A673 (cell line): ENCODE measurements at regions not wholly inside any gene's neighbourhood (a gene's known extent, or its start where the extent isn't known, plus 50 kb on each side); places are given as distances from the start of the nearest gene placed in this dataset.

ENCODE experiments used
- BruUV-seq: library from RNA; stranded (reverse); fragments of 400-500 nt; replicated peaks from 2 replicates; lab custom pipeline; 2021; lab: Mats Ljungman, UMichigan
- CTCF ChIA-PET: fragments of 300-600 bp; sonication (Branson Sonifier 250); formaldehyde crosslinking; loops from one replicate; lab custom pipeline; 2022; ENCODE audit warnings: antibody characterized with exemption; lab: Charles Lee
- POLR2A ChIA-PET: fragments of 300-600 bp; sonication (Branson Sonifier 250); formaldehyde crosslinking; loops from one replicate; lab custom pipeline; 2022; ENCODE audit warnings: antibody characterized with exemption; ENCODE audit not compliant: low non-redundant PET; lab: Charles Lee
- DNase-seq: peaks from one replicate; pipeline ENCODE4 v3.0.0-alpha.2; 2015; ENCODE audit warnings: low spot score
- H3K27ac ChIP-seq: fragments of 200-600 bp; sonication (generic); 2 replicates; pipeline ENCODE4 v1.5.1; 2016; ENCODE audit warnings: mixed run types, low read depth, mild to moderate bottlenecking, mixed read lengths, antibody characterized with exemption, low read length; ENCODE audit not compliant: poor library complexity, severe bottlenecking
- H3K27me3 ChIP-seq: fragments of 200-600 bp; sonication (generic); replicated peaks from 2 replicates; pipeline ENCODE4 v1.6.1; 2017; ENCODE audit warnings: mixed run types, low read depth, mild to moderate bottlenecking, mixed read lengths, antibody characterized with exemption, low read length; ENCODE audit not compliant: insufficient read depth, poor library complexity
- H3K36me3 ChIP-seq: fragments of 200-600 bp; sonication (generic); 2 replicates; pipeline ENCODE4 v1.6.1; 2016; ENCODE audit warnings: mixed run types, mild to moderate bottlenecking, mixed read lengths, antibody characterized with exemption, low read length; ENCODE audit not compliant: insufficient read depth, poor library complexity, severe bottlenecking
- H3K4me1 ChIP-seq: fragments of 200-600 bp; sonication (generic); 2 replicates; pipeline ENCODE4 v1.6.1; 2017; ENCODE audit warnings: mixed run types, mild to moderate bottlenecking, mixed read lengths, antibody characterized with exemption, low read length; ENCODE audit not compliant: insufficient read depth, poor library complexity, severe bottlenecking
- H3K4me3 ChIP-seq: fragments of 200-600 bp; sonication (generic); 2 replicates; pipeline ENCODE4 v1.5.1; 2016; ENCODE audit warnings: low read depth, mixed run types, mild to moderate bottlenecking, mixed read lengths, low read length; ENCODE audit not compliant: poor library complexity, severe bottlenecking
- H3K9me3 ChIP-seq: fragments of 200-600 bp; sonication (generic); 2 replicates; pipeline ENCODE4 v1.6.1; 2016; ENCODE audit warnings: mixed run types, low read depth, mild to moderate bottlenecking, mixed read lengths, antibody characterized with exemption, low read length; ENCODE audit not compliant: poor library complexity, severe bottlenecking
- EZH2 ChIP-seq: fragments of 200-600 bp; sonication (generic); IDR thresholded peaks from 2 replicates; pipeline ENCODE4 v1.6.1; 2017; ENCODE audit warnings: borderline replicate concordance, low read depth, mild to moderate bottlenecking, mixed read lengths, antibody characterized with exemption, low read length; ENCODE audit not compliant: poor library complexity, severe bottlenecking
- intact Hi-C: fragments of 100-400 bp; cut with micrococcal nuclease; formaldehyde crosslinking; loops from one replicate; pipeline ENCODE4 v1.10.0; 2022; ENCODE audit not compliant: unreplicated experiment
- TF ChIP-seq, protein P1 (sequence below): fragments of 300-800, 200-600 bp; sonication (generic); conservative IDR thresholded peaks from 2 replicates; pipeline ENCODE4 v1.5.1; 2017; ENCODE audit warnings: low read depth, mild to moderate bottlenecking, antibody characterized with exemption, low read length, moderate library complexity, mixed read lengths

DNA sequence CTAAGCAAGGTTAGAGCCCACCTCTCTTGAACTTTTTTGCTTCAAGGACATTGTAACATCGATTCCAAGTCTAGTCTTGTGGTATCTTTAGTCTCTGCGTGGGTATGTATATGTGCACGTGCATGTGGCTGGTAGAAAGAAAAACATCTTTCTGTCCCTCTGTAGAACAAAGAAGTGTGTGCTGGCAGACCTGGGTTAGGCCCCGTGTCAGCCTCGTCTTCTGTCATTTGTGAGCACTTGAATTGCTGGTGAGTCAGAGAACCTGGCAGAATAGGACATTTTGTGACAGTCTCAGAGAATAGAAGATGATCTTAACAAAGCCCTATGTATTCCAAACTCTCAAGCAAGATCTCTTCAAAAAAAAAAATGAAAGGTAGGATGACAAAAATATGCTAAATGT, 102.2 kb upstream of the ATP10A start:
- BruUV-seq, result no TSS peak
- ChIA-PET POLR2A (no interaction called here), CTCF (no interaction called here)
- no peaks in the 10 kb centered on the region for H3K36me3 ChIP-seq
- intact Hi-C loops, result no loop called here
- H3K4me3 ChIP-seq, result no peak overlapping the region
- H3K4me1 ChIP-seq, result no peaks in the 10 kb centered on the region
- DNase-seq, result no peak
- H3K9me3 ChIP-seq, result peaks cover 28% of the 10 kb centered on the region
- TF ChIP-seq, protein P1, sequence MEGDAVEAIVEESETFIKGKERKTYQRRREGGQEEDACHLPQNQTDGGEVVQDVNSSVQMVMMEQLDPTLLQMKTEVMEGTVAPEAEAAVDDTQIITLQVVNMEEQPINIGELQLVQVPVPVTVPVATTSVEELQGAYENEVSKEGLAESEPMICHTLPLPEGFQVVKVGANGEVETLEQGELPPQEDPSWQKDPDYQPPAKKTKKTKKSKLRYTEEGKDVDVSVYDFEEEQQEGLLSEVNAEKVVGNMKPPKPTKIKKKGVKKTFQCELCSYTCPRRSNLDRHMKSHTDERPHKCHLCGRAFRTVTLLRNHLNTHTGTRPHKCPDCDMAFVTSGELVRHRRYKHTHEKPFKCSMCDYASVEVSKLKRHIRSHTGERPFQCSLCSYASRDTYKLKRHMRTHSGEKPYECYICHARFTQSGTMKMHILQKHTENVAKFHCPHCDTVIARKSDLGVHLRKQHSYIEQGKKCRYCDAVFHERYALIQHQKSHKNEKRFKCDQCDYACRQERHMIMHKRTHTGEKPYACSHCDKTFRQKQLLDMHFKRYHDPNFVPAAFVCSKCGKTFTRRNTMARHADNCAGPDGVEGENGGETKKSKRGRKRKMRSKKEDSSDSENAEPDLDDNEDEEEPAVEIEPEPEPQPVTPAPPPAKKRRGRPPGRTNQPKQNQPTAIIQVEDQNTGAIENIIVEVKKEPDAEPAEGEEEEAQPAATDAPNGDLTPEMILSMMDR, result no peak
- no peak for TF ChIP-seq EZH2
- H3K27me3 ChIP-seq, result no peaks in the 10 kb centered on the region
- H3K27ac ChIP-seq, result no peak overlapping the region

DNA sequence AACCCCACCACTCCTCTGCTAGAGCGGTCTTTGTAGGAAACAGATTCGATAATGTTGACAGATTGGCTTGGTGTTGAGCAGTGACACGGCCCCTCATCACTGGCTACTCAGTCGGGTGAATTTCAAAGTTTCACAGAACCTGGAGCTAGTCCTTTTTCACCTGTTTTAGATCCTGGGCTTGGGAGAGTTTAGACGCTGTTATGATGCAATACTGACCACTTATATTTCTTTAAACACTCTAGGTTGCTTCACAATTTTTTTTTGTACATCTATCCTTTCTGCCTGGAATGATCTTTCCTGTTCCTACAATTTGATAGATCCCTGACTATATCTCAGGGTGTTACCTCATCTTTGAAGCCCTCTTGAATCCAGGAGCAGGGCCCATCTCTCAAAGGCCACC, 97.1 kb upstream of the ATP10A start:
- no peaks in the 10 kb centered on the region for H3K36me3 ChIP-seq
- H3K4me1 ChIP-seq, result no peaks in the 10 kb centered on the region
- ChIA-PET CTCF (no interaction called here), POLR2A (no interaction called here)
- no peak for TF ChIP-seq EZH2
- TF ChIP-seq, protein P1, result no peak
- BruUV-seq, result no TSS peak
- peaks cover 17% of the 10 kb centered on the region for H3K9me3 ChIP-seq
- intact Hi-C loops, result no loop called here
- H3K4me3 ChIP-seq, result no peak overlapping the region
- H3K27ac ChIP-seq, result no peak overlapping the region
- no peaks in the 10 kb centered on the region for H3K27me3 ChIP-seq
- no peak for DNase-seq

DNA sequence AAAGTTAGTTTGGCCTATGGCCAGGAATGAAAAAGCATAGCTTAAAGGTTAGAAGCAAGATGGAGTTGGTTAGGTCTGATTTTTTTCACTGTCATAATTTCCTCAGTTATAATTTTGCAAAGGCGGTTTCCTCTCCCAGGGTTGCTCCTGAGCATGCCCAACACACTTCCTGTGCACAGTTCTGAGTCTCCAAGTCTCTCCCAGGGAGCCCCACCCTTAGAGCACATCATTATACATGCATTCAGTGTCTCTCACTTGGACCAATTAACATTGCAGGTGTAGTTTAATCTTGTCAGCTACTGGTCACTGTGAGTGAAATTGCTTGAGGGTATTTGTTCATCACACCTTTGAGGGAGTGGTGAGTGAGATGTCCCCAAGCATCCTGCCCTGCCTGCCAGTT, 96.0 kb upstream of the ATP10A start:
- TF ChIP-seq EZH2, result no peak
- TF ChIP-seq, protein P1, result no peak
- Histone ChIP-seq H3K4me1 (no peaks in the 10 kb centered on the region), H3K36me3 (no peaks in the 10 kb centered on the region), H3K9me3 (peaks cover 11% of the 10 kb centered on the region), H3K27me3 (no peaks in the 10 kb centered on the region), H3K27ac (no peak overlapping the region), H3K4me3 (no peak overlapping the region)
- ChIA-PET POLR2A (no interaction called here), CTCF (no interaction called here)
- intact Hi-C loops, result no loop called here
- no peak for DNase-seq
- no TSS peak for BruUV-seq
